ENCODE measurements at regions not wholly inside any gene's neighbourhood (a gene's known extent, or its start where the extent isn't known, plus 50 kb on each side); places are given as distances from the start of the nearest gene placed in this dataset.

DNA sequence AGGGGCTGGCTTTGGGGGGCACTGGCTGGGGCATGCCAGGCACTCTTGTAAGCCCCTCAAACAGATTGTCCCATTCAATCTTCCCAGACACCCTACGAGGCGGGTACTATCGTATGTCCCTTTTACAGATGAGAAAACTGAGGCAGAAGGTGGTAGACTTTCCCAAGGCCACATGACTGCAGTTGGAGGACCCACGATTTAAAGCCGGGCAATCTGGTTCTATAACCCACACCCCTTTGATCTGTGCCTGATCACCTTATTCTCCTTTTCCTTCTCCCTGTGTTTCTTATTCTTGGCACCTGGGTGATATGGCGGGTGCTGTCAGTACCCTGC lies 146.3 kb upstream of the IRX3 start (continued):
- TF ChIP-seq ZNF148 (tag by site-specific recombination; IDR thresholded peaks at IDR 0.05; ENCODE audit: borderline replicate concordance) (no peak), ZNF701 (tag by site-specific recombination; IDR thresholded peaks at IDR 0.05) (no peak)

- CTCF ChIA-PET: no interaction called here
Observed at GRCh38 chr16:54431997-54432896, 145.7 kb upstream of the IRX3 start.

GRCh38 chr16:54431041-54431996 lies 144.7 kb upstream of the IRX3 start:
- TF ChIP-seq ZNF184 (tag by site-specific recombination; IDR thresholded peaks at IDR 0.05) (no peak), ZNF670 (tag by site-specific recombination; IDR thresholded peaks at IDR 0.05; ENCODE audit: low read depth) (no peak), ZNF501 (tag by site-specific recombination; IDR thresholded peaks at IDR 0.05) (no peak)
- POLR2A ChIA-PET: no interaction called here
- no peak overlapping the region for H3K4me3 ChIP-seq (ENCODE audit: low read depth, low read length)
- no peaks in the 10 kb centered on the region for H3K9me3 ChIP-seq (ENCODE audit: control insufficient read depth, insufficient read depth, low read depth, low read length)
- no peaks in the 10 kb centered on the region for H3K36me3 ChIP-seq (ENCODE audit: control insufficient read depth in 2 of 2, insufficient read depth in 1 of 2, low read length in 2 of 2)
- H3K4me1 ChIP-seq (ENCODE audit: control insufficient read depth, insufficient read depth, low read length): no peaks in the 10 kb centered on the region
- no peak overlapping the region for H3K27ac ChIP-seq (ENCODE audit: extremely low read depth, low read depth, low read length)
- CTCF ChIA-PET: no interaction called here

More at GRCh38 chr16:54431997-54432896, 145.7 kb upstream of the IRX3 start:
- no peak for TF ChIP-seq KLF16 (tag by site-specific recombination; IDR thresholded peaks at IDR 0.05)
- TF ChIP-seq ZNF416 (tag by site-specific recombination; IDR thresholded peaks at IDR 0.05): no peak
- TF ChIP-seq ZNF488 (tag by site-specific recombination; IDR thresholded peaks at IDR 0.05): no peak
- no peak for TF ChIP-seq SP7 (tag by site-specific recombination; IDR thresholded peaks at IDR 0.05)
- no peak for TF ChIP-seq ZNF16 (tag by site-specific recombination; IDR thresholded peaks at IDR 0.05; ENCODE audit: low read depth)
- no peak for TF ChIP-seq ZIC2 (tag by site-specific recombination; IDR thresholded peaks at IDR 0.05)
- no peak for TF ChIP-seq TRIM28 (IDR thresholded peaks at IDR 0.05; ENCODE audit: borderline replicate concordance, low read length)
- no peak for TF ChIP-seq ZNF169 (tag by site-specific recombination; IDR thresholded peaks at IDR 0.05)
- no peak for TF ChIP-seq ZNF449 (tag by site-specific recombination; IDR thresholded peaks at IDR 0.05)
- no peak for TF ChIP-seq ZNF677 (tag by site-specific recombination; IDR thresholded peaks at IDR 0.05)
- TF ChIP-seq ZNF639 (tag by site-specific recombination; IDR thresholded peaks at IDR 0.05): no peak
- no peak for TF ChIP-seq ZNF302 (tag by site-specific recombination; IDR thresholded peaks at IDR 0.05; ENCODE audit: low read depth)
- no peak overlapping the region for H3K4me3 ChIP-seq (ENCODE audit: low read depth, low read length)
- POLR2A ChIA-PET: no interaction called here
- no peaks in the 10 kb centered on the region for H3K36me3 ChIP-seq (ENCODE audit: control insufficient read depth in 2 of 2, insufficient read depth in 1 of 2, low read length in 2 of 2)
- no peak overlapping the region for H3K27ac ChIP-seq (ENCODE audit: extremely low read depth, low read depth, low read length)
- no peaks in the 10 kb centered on the region for H3K9me3 ChIP-seq (ENCODE audit: control insufficient read depth, insufficient read depth, low read depth, low read length)
- H3K4me1 ChIP-seq (ENCODE audit: control insufficient read depth, insufficient read depth, low read length): no peaks in the 10 kb centered on the region
